IMR-90 (cell line): ENCODE measurements at regions not wholly inside any gene's neighbourhood (a gene's known extent, or its start where the extent isn't known, plus 50 kb on each side); places are given as distances from the start of the nearest gene placed in this dataset.
A peak's percentile ranks its signal among the peaks of the same experiment; 100 is the strongest.

Experiments used
- ATAC-seq: fragments of 200-7000 bp; cut with Tn5 transposase; 2 replicates; pipeline ENCODE4 v1.9.1; 2020; ENCODE audit warnings: low read depth, mild to moderate bottlenecking, moderate library complexity
- BruUV-seq: library from RNA; stranded (reverse); fragments of 400-500 nt; replicated peaks from 2 replicates; lab custom pipeline; 2021; lab: Mats Ljungman, UMichigan
- CTCF ChIA-PET: fragments of 300-600 bp; formaldehyde crosslinking; extraction: SDS; loops from one replicate; lab custom pipeline; 2021; ENCODE audit warnings: antibody characterized with exemption; lab: Yijun Ruan, JAX
- POLR2A ChIA-PET: fragments of 300-600 bp; sonication (Branson Sonifier 250); formaldehyde crosslinking; loops from one replicate; lab custom pipeline; 2022; ENCODE audit warnings: antibody characterized with exemption; ENCODE audit not compliant: unreplicated experiment; lab: Charles Lee
- DNase-seq: peaks from one replicate; pipeline ENCODE4 v3.0.0; 2013
- H2AFZ ChIP-seq: replicated peaks from 2 replicates; pipeline ENCODE3; 2013; ENCODE audit warnings: low read length, mild to moderate bottlenecking; ENCODE audit not compliant: poor library complexity
- H2AK5ac ChIP-seq: 2 replicates; pipeline ENCODE4 v1.6.1; 2013; ENCODE audit warnings: low read depth, low read length, inconsistent platforms
- H2AK9ac ChIP-seq: replicated peaks from 2 replicates; pipeline ENCODE3; 2013; ENCODE audit warnings: mild to moderate bottlenecking, low read depth, low read length, moderate library complexity; ENCODE audit not compliant: poor library complexity
- H2BK120ac ChIP-seq: 2 replicates; pipeline ENCODE4 v1.6.1; 2013; ENCODE audit warnings: low read depth, low read length, inconsistent platforms
- H2BK15ac ChIP-seq: 3 replicates; pipeline ENCODE4 v1.6.1; 2013; ENCODE audit warnings: low read depth, low read length, inconsistent platforms
- H2BK20ac ChIP-seq: 2 replicates; pipeline ENCODE4 v1.6.1; 2013; ENCODE audit warnings: low read depth, mild to moderate bottlenecking, inconsistent platforms, low read length, moderate library complexity
- H2BK5ac ChIP-seq: 2 replicates; pipeline ENCODE4 v1.6.1; 2013; ENCODE audit warnings: mild to moderate bottlenecking, low read depth, low read length, inconsistent platforms; ENCODE audit not compliant: poor library complexity, severe bottlenecking
- H3K14ac ChIP-seq: replicated peaks from 2 replicates; pipeline ENCODE4 v1.6.1; 2013; ENCODE audit warnings: low read depth, low read length, inconsistent platforms
- H3K18ac ChIP-seq: 2 replicates; pipeline ENCODE4 v1.6.1; 2013; ENCODE audit warnings: low read depth, low read length, control low read depth
- H3K23ac ChIP-seq: 2 replicates; pipeline ENCODE4 v1.6.1; 2013; ENCODE audit warnings: low read depth, low read length, inconsistent platforms
- H3K27ac ChIP-seq: 2 replicates; pipeline ENCODE4 v1.5.1; 2013; ENCODE audit warnings: mild to moderate bottlenecking, control low read depth, low read length; ENCODE audit not compliant: insufficient read depth
- H3K27me3 ChIP-seq: 2 replicates; pipeline ENCODE4 v1.6.1; 2013; ENCODE audit warnings: low read length; ENCODE audit not compliant: control insufficient read depth, insufficient read depth
- H3K36me3 ChIP-seq: 2 replicates; pipeline ENCODE4 v1.6.1; 2013; ENCODE audit warnings: low read length, mixed read lengths; ENCODE audit not compliant: control insufficient read depth, insufficient read depth
- H3K4ac ChIP-seq: 2 replicates; pipeline ENCODE4 v1.6.1; 2013; ENCODE audit warnings: low read depth, low read length, inconsistent platforms
- H3K4me1 ChIP-seq: 2 replicates; pipeline ENCODE4 v1.6.1; 2013; ENCODE audit warnings: low read length, mixed read lengths; ENCODE audit not compliant: control insufficient read depth, insufficient read depth
- H3K4me2 ChIP-seq: 2 replicates; pipeline ENCODE4 v1.6.1; 2013; ENCODE audit warnings: low read depth, mild to moderate bottlenecking, control low read depth, low read length, moderate library complexity
- H3K4me3 ChIP-seq: 2 replicates; pipeline ENCODE4 v1.5.1; 2013; ENCODE audit warnings: low read depth, mild to moderate bottlenecking, control low read depth, low read length, moderate library complexity; ENCODE audit not compliant: insufficient read depth
- H3K56ac ChIP-seq: 2 replicates; pipeline ENCODE4 v1.6.1; 2013; ENCODE audit warnings: low read length, inconsistent platforms; ENCODE audit not compliant: insufficient read depth; ENCODE audit errors: extremely low read depth
- H3K79me1 ChIP-seq, 2 experiments: 2 replicates each; pipeline ENCODE4 v1.6.1; 2013; ENCODE audit warnings: low read length in 2 of 2, inconsistent platforms in 1 of 2, low read depth in 1 of 2
- H3K9ac ChIP-seq: 2 replicates; pipeline ENCODE4 v1.6.1; 2013; ENCODE audit warnings: low read depth, low read length, control low read depth
- H3K9me1 ChIP-seq: 2 replicates; pipeline ENCODE4 v1.6.1; 2013; ENCODE audit warnings: low read length, inconsistent platforms; ENCODE audit not compliant: insufficient read depth
- H3K9me3 ChIP-seq: 2 replicates; pipeline ENCODE4 v1.6.1; 2013; ENCODE audit warnings: low read length; ENCODE audit not compliant: control insufficient read depth, insufficient read depth
- H4K20me1 ChIP-seq: 2 replicates; pipeline ENCODE4 v1.6.1; 2013; ENCODE audit warnings: low read length, inconsistent platforms; ENCODE audit not compliant: insufficient read depth
- H4K5ac ChIP-seq: 2 replicates; pipeline ENCODE4 v1.6.1; 2013; ENCODE audit warnings: mild to moderate bottlenecking, low read depth, low read length, control low read depth
- H4K8ac ChIP-seq, 2 experiments: 2 replicates each; pipeline ENCODE4 v1.6.1; 2013; ENCODE audit warnings: low read depth in 2 of 2, low read length in 2 of 2, control low read depth in 1 of 2, inconsistent platforms in 1 of 2
- H4K91ac ChIP-seq: 2 replicates; pipeline ENCODE4 v1.6.1; 2013; ENCODE audit warnings: low read depth, low read length, inconsistent platforms; ENCODE audit not compliant: insufficient read depth
- CEBPB ChIP-seq: IDR thresholded peaks from 2 replicates; pipeline ENCODE4 v1.6.1; 2012; ENCODE audit warnings: low read depth, low read length, improper control_type of control experiment
- CTCF ChIP-seq: conservative IDR thresholded peaks from 2 replicates; pipeline ENCODE4 v1.5.1; 2012; ENCODE audit warnings: mild to moderate bottlenecking, low read depth, low read length, improper control_type of control experiment
- ELK1 ChIP-seq: fragments of 150-350 bp; IDR thresholded peaks from 2 replicates; pipeline ENCODE4 v1.6.1; 2016; ENCODE audit warnings: low read depth, mild to moderate bottlenecking, low read length, moderate library complexity, borderline replicate concordance
- FOS ChIP-seq: fragments of 150-350 bp; IDR thresholded peaks from 2 replicates; pipeline ENCODE4 v1.6.1; 2016; ENCODE audit warnings: low read depth, low read length
- MXI1 ChIP-seq: IDR thresholded peaks from 2 replicates; pipeline ENCODE4 v1.6.1; 2012; ENCODE audit warnings: low read depth, mild to moderate bottlenecking, low read length, moderate library complexity, borderline replicate concordance
- POLR2A ChIP-seq: IDR thresholded peaks from 2 replicates; pipeline ENCODE4 v1.6.1; 2012; ENCODE audit warnings: mild to moderate bottlenecking, low read depth, low read length
- USF2 ChIP-seq: fragments of 150-350 bp; IDR thresholded peaks from 2 replicates; pipeline ENCODE4 v1.6.1; 2017; ENCODE audit warnings: mild to moderate bottlenecking, antibody characterized with exemption, low read length, low read depth
- WGBS, 2 experiments: methylation state at CpG; one replicate each; pipeline versions ENCODE4 v1.1.5 to v1.1.7; 2013; ENCODE audit warnings: missing lambda C conversion rate in 2 of 2; ENCODE audit not compliant: insufficient read length in 1 of 2; ENCODE audit errors: extremely low coverage in 2 of 2; 5-methylcytosine and 5-hydroxymethylcytosine counted together
- dilution Hi-C: fragments of 300-500 bp; cut with HindIII; formaldehyde crosslinking; loops from one replicate; pipeline ENCODE4 v1.14.3; 2018; ENCODE audit warnings: low sequenced_read_pairs; ENCODE audit not compliant: unreplicated experiment
- in situ Hi-C: fragments of 300-500 bp; cut with MboI; formaldehyde crosslinking; loops from 3 replicates; pipeline ENCODE4 v1.14.3; 2019; ENCODE audit warnings: low sequenced_read_pairs, inconsistent platforms, mixed read lengths
- intact Hi-C: fragments of 100-400 bp; cut with micrococcal nuclease; formaldehyde crosslinking; loops from 2 replicates; pipeline ENCODE4 v1.10.0; 2022

GRCh38 chr3:194001728-194002459 is 134.1 kb upstream of the HES1 start:
- Histone ChIP-seq H2BK15ac (no peak overlapping the region), H4K8ac (no peak overlapping the region), H3K23ac (no peak overlapping the region), H4K20me1 (no peaks in the 10 kb centered on the region), H3K79me1 (no peaks in the 10 kb centered on the region), H3K4me1 (peaks cover 8% of the 10 kb centered on the region; the same call in 1 of the 2 replicates), H3K27ac (no peak overlapping the region), H3K4me3 (no peak overlapping the region), H3K9ac (no peak overlapping the region), H2AK5ac (0 out of 2 replicates have a peak overlapping the region, but pooled peaks have one; percentile 40), H2AFZ (peak overlapping the region; percentile 37), H3K9me1 (peaks cover 7% of the 10 kb centered on the region; the same call in 1 of the 2 replicates), H2BK20ac (no peak overlapping the region), H3K18ac (no peak overlapping the region), H4K91ac (no peak overlapping the region), H2BK5ac (no peak overlapping the region), H3K56ac (no peak overlapping the region), H3K4ac (no peak overlapping the region), H2BK120ac (no peak overlapping the region), H3K27me3 (peaks cover 26% of the 10 kb centered on the region), H3K4me2 (no peak overlapping the region), H3K14ac (no peak overlapping the region), H3K9me3 (no peaks in the 10 kb centered on the region), H2AK9ac (no peak overlapping the region), H4K5ac (no peak overlapping the region), H3K36me3 (no peaks in the 10 kb centered on the region)
- 95% methylated on average over 8 of the region's 20 CpGs; no CpG with 5 or more reads in 1 of the 2 experiments for WGBS, 2 experiments
- BruUV-seq, result no TSS peak
- dilution Hi-C loops, result no loop called here
- ChIA-PET POLR2A (no interaction called here), CTCF (no interaction called here)
- DNase-seq (no peak), ATAC-seq (no peak)
- intact Hi-C loops, result loop anchor here (10.0 kb wide), 2 partner anchors 217 to 313 kb away; no protein-coding TSS in a partner anchor
- no peak for TF ChIP-seq POLR2A
- TF ChIP-seq ELK1, result no peak
- no peak for TF ChIP-seq CTCF
- no peak for TF ChIP-seq MXI1
- TF ChIP-seq CEBPB, result no peak
- TF ChIP-seq USF2, result no peak
- TF ChIP-seq FOS, result no peak
- in situ Hi-C loops, result no loop called here
